Muscle layer of colon (tissue), 2 donors: ENCODE measurements at regions not wholly inside any gene's neighbourhood (a gene's known extent, or its start where the extent isn't known, plus 50 kb on each side); places are given as distances from the start of the nearest gene placed in this dataset.

Source experiments
- H3K27ac ChIP-seq: one replicate; pipeline ENCODE4 v1.7.0; 2013; ENCODE audit warnings: low read depth, mild to moderate bottlenecking, low read length, moderate library complexity
- H3K27me3 ChIP-seq, 2 donors: one replicate each; pipeline ENCODE4 v1.7.0; 2013; ENCODE audit warnings: low read length in 2 of 2, mild to moderate bottlenecking in 2 of 2; ENCODE audit not compliant: insufficient read depth in 2 of 2, control insufficient read depth in 1 of 2
- H3K36me3 ChIP-seq: one replicate; pipeline ENCODE4 v1.7.0; 2013; ENCODE audit warnings: mild to moderate bottlenecking, low read length; ENCODE audit not compliant: insufficient read depth
- H3K4me1 ChIP-seq: one replicate; pipeline ENCODE4 v1.7.0; 2013; ENCODE audit warnings: mild to moderate bottlenecking, low read length; ENCODE audit not compliant: insufficient read depth
- H3K4me3 ChIP-seq, 2 donors: one replicate each; pipeline ENCODE4 v1.7.0; 2013; ENCODE audit warnings: low read length in 2 of 2, low read depth in 1 of 2, mild to moderate bottlenecking in 1 of 2, moderate library complexity in 1 of 2
- H3K9ac ChIP-seq: one replicate; pipeline ENCODE4 v1.7.0; 2013; ENCODE audit warnings: low read length
- H3K9me3 ChIP-seq: one replicate; pipeline ENCODE4 v1.7.0; 2013; ENCODE audit warnings: mild to moderate bottlenecking, low read length
- donor health status: abdominal sarcoma.
- donor health status: Adenocarcinoma of cecum.

DNA sequence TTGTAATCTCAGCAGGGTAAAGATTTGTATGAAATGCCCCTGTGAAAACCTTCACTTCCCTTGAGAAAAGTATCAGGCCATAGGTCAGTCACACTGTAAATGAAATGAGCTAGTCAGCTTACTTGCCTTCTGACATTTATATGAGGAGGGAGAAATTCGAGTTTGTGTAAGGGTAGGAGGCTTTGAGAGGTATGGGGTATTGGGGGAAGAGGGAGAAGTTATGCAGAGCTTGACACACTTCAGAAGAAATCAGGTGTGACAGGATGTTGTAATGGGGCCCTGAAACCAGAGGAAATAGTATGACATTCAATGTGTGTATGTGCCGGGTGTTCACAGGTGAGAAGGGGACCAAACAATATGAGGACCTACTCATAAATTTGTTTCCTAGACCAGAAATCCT, 64.2 kb upstream of the CCN6 start:
- Histone ChIP-seq H3K36me3 (no peaks in the 10 kb centered on the region), H3K9ac (no peak overlapping the region), H3K4me3 (no peak overlapping the region), H3K9me3 (no peaks in the 10 kb centered on the region), H3K27me3 (no peaks in the 10 kb centered on the region), H3K4me1 (no peaks in the 10 kb centered on the region), H3K27ac (no peak overlapping the region)

DNA sequence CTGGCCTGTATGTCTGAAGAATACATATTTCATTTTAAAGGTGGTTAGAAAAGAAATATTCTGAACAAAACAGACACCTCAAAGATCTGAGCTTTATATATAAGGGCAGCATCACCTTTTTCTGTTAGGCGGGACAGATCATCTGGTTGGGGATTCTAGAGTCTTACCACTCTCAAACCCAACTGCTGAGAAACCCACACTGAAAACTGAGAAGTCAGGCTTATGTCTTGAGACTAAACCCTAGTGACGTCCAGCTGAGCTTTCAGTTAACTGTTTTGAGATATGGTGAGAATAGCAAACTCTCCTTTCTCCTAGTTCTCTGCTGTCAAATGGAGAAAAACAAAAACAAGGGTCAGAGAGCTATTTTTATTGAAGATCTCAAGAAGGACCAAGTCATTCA, 63.7 kb upstream of the CCN6 start:
- Histone ChIP-seq H3K36me3 (no peaks in the 10 kb centered on the region), H3K27me3 (no peaks in the 10 kb centered on the region), H3K4me3 (no peak overlapping the region), H3K27ac (no peak overlapping the region), H3K9ac (no peak overlapping the region), H3K9me3 (no peaks in the 10 kb centered on the region), H3K4me1 (no peaks in the 10 kb centered on the region)

DNA sequence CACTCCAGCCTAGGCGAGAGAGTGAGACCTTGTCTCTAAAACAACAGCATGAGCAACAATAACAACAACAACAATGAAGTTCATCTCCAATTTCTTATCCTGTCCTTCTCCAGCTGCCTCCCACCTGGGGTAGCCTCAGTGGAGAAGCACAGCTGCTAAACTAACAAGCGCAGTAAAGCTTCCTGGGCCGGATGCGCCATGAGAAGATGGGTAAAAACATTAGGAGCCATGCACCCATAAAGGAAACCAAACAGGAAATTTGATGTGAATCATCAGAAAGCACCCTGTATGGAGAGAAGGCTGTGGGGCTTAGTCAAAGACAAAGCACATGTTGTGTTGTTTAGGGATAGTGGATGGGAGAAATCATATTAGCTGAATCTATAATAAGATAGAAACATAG, 61.1 kb upstream of the CCN6 start:
- no peaks in the 10 kb centered on the region for H3K27me3 ChIP-seq
- H3K9ac ChIP-seq = no peak overlapping the region
- no peak overlapping the region for H3K27ac ChIP-seq
- no peaks in the 10 kb centered on the region for H3K36me3 ChIP-seq
- peaks cover 9% of the 10 kb centered on the region for H3K4me1 ChIP-seq
- no peaks in the 10 kb centered on the region for H3K9me3 ChIP-seq
- H3K4me3 ChIP-seq = no peak overlapping the region

DNA sequence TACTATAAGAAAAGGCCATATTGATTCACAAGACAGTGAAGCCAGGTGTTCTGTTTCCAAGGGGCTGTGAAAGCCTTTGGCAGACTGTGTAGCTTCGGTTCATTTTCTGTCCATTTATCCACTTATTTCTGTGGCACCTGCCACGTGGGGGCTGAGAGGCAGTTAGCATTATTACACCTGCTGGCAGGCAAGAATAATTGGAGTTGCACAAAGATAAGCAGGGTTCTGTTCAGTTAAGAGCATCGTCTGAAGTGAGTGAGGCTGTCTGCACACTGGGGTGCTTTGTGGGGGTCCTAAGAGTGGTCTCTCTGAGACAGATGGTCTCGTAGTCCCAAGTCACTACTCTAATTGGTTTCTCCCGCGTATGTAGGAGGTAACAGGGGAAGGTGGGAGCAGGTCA, 60.6 kb upstream of the CCN6 start:
- Histone ChIP-seq H3K4me3 (no peak overlapping the region), H3K27me3 (no peaks in the 10 kb centered on the region), H3K27ac (no peak overlapping the region), H3K9ac (no peak overlapping the region), H3K36me3 (no peaks in the 10 kb centered on the region), H3K9me3 (no peaks in the 10 kb centered on the region), H3K4me1 (peaks cover 9% of the 10 kb centered on the region)

DNA sequence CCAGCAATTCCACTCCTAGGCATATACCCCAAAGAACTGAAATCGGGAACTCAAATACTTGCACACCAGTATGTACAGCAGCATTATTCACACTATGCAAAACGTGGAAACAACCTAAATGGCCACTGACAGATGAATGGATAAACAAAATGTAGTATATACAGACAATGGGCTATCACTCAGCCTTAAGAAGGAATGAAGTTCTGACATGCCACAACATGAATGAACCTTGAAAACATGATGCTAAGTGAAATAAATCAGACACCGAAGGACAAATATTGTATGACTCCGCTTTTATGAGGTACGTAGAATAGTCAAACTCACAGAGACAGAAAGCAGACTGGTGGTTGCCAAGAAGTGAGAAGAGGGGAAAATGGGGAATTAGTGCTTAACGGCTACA, 59.1 kb upstream of the CCN6 start:
- Histone ChIP-seq H3K4me1 (peaks cover 9% of the 10 kb centered on the region), H3K36me3 (no peaks in the 10 kb centered on the region), H3K9me3 (no peaks in the 10 kb centered on the region), H3K4me3 (no peak overlapping the region), H3K9ac (no peak overlapping the region), H3K27me3 (no peaks in the 10 kb centered on the region), H3K27ac (no peak overlapping the region)

DNA sequence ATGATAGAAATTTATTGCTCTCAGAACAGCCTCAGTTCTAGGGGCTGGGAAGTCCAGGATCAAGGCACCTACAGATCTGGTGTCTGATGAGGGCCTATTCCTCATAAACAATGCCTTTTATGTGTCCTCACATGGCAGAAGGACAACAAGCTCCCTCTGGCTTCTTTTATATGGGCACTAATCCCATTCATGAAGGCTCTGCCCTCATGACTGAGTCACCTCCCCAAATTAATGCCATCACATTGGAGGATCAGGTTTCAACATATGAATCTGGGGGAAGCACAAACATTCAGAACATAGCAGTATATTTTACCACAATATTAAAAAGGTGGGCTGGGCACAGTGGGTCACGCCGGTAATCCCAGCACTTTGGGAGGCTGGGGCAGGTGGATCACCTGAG, 58.5 kb upstream of the CCN6 start:
- peaks cover 9% of the 10 kb centered on the region for H3K4me1 ChIP-seq
- H3K27ac ChIP-seq = no peak overlapping the region
- H3K36me3 ChIP-seq = no peaks in the 10 kb centered on the region

DNA sequence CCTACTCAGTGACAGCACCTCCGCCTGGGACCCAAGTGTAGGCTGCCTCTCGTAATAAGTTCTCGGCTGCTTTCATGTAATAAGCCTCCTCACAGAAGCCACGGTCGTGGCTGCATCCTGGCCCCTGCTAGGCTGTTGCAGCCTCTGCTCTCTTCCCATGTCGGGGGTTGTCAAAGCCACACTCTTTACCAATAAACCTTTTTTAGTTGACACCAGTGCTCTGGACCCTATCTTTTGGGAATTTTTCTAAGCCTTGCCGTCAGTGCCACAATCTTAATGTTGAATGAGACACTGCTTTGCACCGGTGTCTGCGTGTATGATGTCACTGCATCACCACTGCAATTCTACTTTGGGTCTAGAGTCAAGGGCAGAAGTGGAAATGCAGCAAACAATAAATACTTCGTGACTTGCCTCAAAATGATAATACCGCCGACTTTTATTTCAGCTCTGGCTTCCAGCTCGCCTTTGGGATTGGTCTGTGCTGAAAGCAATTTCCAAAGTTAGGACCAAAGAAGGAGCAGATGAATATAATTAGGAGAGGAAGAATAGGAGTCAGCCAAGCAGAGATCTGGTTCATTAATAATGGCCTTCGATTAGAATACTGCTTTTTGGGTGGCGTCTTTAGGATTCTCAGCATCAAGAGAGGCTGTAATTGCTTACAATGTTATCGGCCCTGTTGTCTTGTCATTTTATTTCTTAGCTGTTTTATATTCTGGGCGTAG, 57.6 kb upstream of the CCN6 start:
- Histone ChIP-seq H3K9me3 (no peaks in the 10 kb centered on the region), H3K36me3 (no peaks in the 10 kb centered on the region), H3K4me1 (peaks cover 9% of the 10 kb centered on the region), H3K4me3 (no peak overlapping the region), H3K9ac (no peak overlapping the region), H3K27ac (no peak overlapping the region), H3K27me3 (no peaks in the 10 kb centered on the region)

More for the DNA sequence above, 58.5 kb upstream of the CCN6 start:
- H3K9me3 ChIP-seq = no peaks in the 10 kb centered on the region
- H3K27me3 ChIP-seq = no peaks in the 10 kb centered on the region
- no peak overlapping the region for H3K9ac ChIP-seq
- H3K4me3 ChIP-seq = no peak overlapping the region

DNA sequence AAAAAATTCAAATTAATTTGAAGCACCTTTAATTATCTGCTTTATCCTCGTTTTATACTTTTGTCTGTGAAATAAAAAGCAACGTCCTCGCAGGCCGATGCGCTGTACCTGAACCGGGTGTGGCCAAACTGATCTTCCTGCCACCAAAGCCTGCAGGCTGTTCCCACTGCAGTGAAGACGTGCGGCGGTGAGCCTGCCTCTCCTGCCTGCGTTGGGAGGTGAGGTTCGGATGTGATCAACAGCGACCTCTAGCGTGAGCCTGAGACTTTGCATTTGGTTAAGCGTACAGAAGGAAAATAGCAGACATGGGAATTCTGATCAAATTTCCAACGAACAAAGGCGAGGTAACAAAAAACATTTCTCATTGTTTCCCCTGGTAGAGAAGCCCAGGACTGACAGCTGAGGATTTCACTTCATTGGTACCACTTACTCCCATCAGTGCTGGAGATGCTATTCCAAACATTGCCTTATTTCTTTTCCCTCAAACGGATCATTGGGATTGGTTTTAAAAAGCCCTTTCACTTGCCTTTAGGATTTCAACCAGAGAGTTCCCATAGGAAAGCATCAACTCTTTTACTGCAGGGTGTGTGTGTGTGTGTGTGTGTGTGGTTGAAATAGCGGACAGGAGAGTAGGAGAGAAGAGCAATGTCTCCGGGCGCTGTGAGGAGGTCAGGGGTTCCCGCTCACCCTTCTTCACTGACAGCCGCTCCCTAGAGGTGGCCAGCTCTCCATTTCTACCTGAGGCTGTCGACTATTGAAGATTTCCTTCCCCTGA, 56.6 kb upstream of the CCN6 start:
- Histone ChIP-seq H3K9ac (no peak overlapping the region), H3K9me3 (no peaks in the 10 kb centered on the region), H3K27ac (no peak overlapping the region), H3K4me3 (peak overlapping the region in 1 of 2 donors; percentile 16), H3K27me3 (no peaks in the 10 kb centered on the region), H3K4me1 (peaks cover 9% of the 10 kb centered on the region), H3K36me3 (no peaks in the 10 kb centered on the region)

DNA sequence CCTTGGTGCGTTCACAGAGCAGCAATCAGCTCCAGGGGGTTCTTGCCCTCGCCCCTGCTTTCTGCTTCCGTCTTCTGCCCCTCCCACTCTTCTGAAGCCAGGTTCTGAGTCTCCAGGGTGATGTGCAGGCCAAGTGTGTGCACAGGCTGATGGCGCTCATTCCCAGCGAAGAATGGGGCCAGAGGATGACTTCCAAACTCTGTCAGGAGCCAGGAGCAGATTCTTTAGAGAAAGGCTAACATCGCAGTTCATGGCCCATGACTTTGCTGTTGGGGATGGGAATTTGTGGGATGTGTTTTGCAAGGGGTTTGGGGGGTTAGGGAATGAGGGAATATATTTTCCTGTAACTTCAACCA, 56.1 kb upstream of the CCN6 start:
- peaks cover 9% of the 10 kb centered on the region for H3K4me1 ChIP-seq
- H3K4me3 ChIP-seq = peak overlapping the region in 1 of 2 donors; percentile 16
- H3K27ac ChIP-seq = no peak overlapping the region
- no peaks in the 10 kb centered on the region for H3K36me3 ChIP-seq
- no peaks in the 10 kb centered on the region for H3K27me3 ChIP-seq
- no peaks in the 10 kb centered on the region for H3K9me3 ChIP-seq
- H3K9ac ChIP-seq = no peak overlapping the region

DNA sequence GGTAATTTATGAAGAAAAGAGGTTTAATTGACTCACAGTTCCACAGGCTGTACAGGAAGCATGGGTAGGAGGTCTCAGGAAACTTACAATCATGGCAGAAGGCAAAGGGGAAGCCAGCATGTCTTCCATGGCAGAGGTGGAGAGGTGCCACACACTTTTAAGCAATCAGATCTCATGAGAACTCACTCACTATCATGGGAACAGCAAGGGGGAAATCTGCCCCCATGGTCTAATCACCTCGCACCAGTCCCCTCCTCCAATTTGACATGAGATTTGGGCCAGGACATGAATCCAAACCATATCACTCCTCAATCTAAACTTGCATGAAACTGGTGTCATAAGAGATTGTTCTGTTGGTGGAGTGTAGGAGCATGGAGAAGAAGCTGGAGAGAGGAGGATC, 51.6 kb upstream of the CCN6 start:
- Histone ChIP-seq H3K36me3 (no peaks in the 10 kb centered on the region), H3K9me3 (no peaks in the 10 kb centered on the region), H3K27ac (no peak overlapping the region), H3K27me3 (no peaks in the 10 kb centered on the region), H3K4me3 (no peak overlapping the region), H3K4me1 (peaks cover 29% of the 10 kb centered on the region), H3K9ac (no peak overlapping the region)
